CMK (cell line): ENCODE measurements at regions not wholly inside any gene's neighbourhood (a gene's known extent, or its start where the extent isn't known, plus 50 kb on each side); places are given as distances from the start of the nearest gene placed in this dataset.
"Not testable (repeated sequence)": the region's sequence is repeated elsewhere in the genome, so short reads cannot be mapped to it uniquely, and the experiment has no call there.

Experiments
- DNase-seq: peaks from one replicate; pipeline ENCODE4 v3.0.0-alpha.2; 2010; ENCODE audit warnings: low read depth

DNA sequence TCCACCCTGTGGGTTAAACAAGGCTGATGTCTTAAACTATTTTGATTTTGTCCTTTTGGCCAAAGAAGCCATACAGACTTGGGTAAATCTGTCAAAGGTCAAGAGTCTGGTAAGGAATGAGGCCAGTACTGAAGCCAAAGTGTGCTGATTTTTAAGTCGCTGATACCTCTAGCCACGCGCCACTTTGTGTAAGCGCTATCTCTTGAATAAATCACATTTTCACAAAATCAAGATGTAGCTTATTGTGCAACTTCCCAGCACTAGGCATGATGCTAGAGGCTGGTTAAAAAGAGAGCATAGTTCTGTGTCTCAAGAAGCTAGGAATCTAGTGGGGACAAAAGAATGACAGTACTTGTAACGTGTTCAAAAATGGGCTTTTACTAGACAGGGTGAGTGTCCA is 510.6 kb upstream of the RAB6C start:
- no peak for DNase-seq

- no peak for DNase-seq
These were observed 510.1 kb upstream of the RAB6C start for GRCh38 chr2:129469389-129469788.

- DNase-seq: no peak
These were observed 509.6 kb upstream of the RAB6C start for GRCh38 chr2:129469871-129470270.

DNA sequence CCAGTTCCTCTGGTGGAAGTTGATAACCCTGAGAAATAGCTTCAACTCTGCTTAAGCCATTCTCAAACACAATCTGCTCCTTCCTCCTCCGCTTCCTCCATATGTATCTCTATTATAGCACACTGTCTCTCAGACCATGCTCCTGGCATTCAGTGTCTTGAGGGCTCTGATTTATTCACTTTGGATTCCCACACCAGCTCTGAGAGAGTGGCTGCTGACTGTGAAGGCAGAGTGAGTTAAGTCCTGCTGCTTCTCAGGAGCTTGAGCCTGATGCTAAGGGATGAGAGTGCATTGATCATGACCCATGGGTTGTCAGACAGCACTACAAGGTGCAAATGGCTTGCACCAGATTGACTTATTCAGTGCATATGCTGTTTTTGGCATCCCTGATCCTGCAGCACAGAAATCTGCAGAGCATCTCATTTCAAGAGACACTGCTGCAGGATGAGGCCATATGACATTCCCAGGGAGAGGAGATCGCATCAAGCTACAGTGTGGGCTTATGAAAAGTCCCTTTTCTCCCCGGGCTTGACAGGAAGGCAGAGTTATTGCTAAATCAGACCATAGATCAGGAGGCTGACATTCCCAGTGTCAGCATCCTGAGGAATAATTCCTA is 500.5 kb upstream of the RAB6C start:
- no peak for DNase-seq

GRCh38 chr2:129479892-129480291 is 499.6 kb upstream of the RAB6C start:
- DNase-seq: no peak

DNA sequence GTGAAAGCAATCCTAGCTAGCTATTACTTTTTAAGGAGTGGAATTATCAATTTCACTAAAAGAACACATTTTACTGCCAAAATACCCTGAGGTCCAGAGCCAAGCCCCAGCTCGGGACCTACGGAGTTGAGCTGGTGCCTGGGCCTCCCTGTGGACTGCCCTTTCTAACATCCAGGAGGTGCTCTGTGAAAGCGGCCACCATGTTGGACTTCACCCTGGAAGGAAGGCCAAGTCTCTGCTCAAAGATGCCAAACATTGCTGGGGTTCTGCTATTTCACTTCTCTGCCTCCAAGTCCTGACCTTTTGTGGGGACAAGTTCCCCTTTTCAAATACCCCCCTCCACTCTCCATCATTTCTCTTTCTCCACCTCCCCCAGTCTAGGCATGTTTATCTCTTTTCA is 498.7 kb upstream of the RAB6C start:
- no peak for DNase-seq

DNA sequence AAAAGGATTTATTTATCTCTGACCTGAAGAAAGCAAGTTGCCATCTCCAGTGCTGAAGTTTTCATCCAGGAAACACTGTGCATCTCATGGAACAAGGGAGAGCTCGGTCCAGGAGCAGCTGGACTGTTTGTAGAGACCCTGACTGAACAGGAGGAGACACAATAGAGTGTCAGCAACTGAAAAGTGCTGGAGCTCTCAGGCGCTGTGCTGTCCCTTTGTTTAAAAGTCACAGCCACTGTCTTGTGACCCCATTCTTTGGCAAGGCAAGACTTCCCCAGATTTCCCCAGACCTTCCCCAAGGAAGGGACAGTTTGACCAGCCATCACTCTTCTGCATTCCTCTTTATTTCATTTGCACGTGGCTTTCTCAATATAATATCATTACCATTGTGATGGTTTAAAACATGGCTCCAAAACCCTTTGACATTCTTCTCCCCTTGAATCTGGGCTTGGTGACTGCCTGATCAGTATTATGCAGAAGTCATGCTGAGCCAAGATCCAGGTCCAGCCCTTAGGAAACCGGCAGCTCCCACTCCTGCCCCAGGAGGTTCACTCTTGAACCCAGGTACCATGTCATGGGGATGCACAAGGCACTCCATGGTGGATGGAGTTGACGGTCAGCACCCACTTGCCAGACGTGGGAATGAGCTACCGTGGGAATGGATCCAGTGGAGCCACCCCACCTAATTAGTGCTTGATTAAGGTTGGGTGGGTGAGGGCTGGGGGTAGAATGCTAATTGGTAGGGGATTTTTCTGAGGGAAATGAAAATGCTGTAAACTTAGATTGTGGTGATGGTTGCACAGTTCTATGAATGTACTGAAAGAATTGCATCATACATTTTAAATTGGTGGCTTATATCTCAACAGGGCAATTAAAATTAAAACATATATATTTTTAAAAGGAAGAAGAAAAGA is 497.9 kb upstream of the RAB6C start:
- DNase-seq: no peak

DNA sequence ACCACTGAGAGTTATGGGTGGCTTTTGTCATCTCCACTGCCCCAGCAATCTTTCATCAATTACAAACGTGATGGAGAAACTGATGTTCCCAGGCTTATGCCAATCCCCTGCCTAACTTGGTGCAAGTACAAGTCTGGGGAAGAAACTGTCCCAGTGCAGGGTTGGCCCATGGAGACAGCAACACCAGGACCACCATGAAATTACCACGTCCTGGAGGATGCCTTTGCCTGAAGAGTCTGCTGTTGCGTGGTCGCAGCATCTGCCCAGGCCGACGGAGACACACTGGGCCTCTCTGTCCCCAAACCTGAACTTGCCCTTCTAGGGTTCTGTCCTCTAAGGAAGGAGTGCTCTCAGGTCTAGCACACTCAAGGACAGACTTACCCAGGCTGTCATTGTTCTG is 496.8 kb upstream of the RAB6C start:
- no peak for DNase-seq

DNA sequence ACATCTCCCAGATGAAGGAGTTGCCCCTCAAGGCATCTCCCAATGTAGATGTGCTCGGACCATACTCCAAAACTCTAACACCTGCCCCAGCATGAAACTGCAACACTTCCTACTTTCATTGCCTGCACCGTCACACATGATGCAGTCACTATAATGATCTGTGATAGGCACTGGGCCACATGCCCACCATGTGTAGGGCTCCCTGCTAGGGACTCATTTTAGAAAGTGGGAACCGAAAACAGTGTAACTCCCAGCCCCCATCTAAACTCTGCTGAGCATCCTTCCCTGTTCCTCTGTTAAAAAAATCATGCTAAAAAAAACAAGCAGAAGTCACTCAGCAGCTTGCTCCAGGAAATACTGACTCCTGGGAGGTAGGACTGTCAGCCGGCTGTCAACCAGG is 496.1 kb upstream of the RAB6C start:
- no peak for DNase-seq

GRCh38 chr2:129484999-129485897 is 494.2 kb upstream of the RAB6C start:
- no peak for DNase-seq

DNA sequence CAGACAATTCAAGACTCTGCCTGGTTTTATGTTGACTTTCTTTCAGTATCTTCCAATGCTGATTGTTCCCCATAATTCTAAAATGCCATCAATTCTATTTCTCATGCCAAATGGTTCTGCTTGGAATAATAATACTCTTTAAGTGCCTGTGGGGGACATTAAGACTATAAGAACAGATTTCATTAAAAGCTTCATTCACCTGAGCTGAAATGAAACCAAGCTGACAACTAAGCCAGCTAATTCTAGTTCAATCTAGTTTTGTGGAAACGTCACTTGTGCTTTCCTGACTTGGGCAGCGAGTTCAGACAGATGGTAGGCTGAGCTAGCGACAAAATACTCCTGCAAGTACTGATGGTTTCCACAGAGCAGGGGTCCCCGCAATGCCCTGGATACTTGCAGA is 491.1 kb upstream of the RAB6C start:
- DNase-seq: no peak

GRCh38 chr2:129490641-129491040 is 488.8 kb upstream of the RAB6C start:
- no peak for DNase-seq

GRCh38 chr2:129491308-129491707 is 488.2 kb upstream of the RAB6C start:
- DNase-seq: no peak

DNA sequence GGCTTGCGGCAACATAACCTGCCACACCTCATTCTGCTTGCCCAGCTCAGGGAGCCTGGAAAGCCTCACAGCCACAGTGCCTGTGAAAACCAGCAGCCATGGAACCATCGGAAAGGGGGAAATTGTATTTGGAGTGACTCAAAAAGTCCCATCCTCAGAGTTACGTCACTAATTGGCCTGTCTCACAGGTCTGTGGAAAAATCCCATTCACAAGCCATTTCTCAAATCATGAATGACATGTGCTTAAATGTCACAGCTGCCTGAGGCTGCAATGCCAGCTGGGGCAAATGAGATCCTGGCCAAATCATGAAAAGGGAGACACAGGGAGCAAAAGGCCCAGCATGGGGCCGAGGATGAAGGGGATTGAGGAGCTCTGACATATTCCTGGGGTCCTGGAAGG is 486.9 kb upstream of the RAB6C start:
- no peak for DNase-seq

GRCh38 chr2:129499747-129500146 is 479.7 kb upstream of the RAB6C start:
- DNase-seq: no peak

- no peak for DNase-seq
These were observed 476.7 kb upstream of the RAB6C start for GRCh38 chr2:129502781-129503180.

DNA sequence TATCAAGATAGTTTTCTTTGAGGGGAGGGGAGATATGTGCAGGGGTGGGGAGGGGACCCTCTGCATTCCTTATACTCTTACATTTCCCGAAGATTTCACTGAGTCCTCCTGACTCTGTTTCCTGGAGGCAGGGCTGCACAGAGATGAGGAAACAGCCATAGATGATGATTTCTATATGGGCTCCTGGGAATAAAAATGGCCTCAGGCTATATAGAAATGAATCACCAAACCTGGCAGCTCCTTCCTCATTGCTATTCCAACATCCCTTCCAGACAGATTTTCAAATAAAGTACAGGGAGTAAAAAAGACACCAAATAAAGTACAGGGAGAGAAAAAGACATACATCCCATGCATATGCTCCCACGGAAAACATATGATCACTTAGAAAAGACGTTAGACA is 474.8 kb upstream of the RAB6C start:
- no peak for DNase-seq

DNA sequence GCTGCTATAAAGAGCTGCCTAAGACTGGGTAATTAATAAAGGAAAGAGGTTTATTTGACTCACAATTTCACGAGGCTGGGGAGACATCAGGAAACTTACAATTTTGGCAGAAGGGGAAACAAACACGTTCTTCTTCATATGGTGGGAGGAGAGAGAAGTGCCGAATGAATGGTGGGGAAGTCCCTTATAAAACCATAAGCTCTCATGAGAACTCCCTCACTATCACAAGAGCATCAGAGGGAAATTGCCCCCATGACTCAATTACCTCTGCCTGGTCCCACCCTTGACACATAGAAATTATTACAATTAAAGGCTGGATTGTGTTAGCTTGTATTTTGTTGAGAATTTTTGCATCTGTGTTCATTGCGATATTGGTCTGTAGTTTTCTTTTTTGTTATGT is 460.5 kb upstream of the RAB6C start:
- no peak for DNase-seq

- not testable (repeated sequence) for DNase-seq
These were observed 447.3 kb upstream of the RAB6C start for GRCh38 chr2:129532158-129532557.

- DNase-seq: no peak
These were observed 430.6 kb upstream of the RAB6C start for GRCh38 chr2:129548880-129549279.

DNA sequence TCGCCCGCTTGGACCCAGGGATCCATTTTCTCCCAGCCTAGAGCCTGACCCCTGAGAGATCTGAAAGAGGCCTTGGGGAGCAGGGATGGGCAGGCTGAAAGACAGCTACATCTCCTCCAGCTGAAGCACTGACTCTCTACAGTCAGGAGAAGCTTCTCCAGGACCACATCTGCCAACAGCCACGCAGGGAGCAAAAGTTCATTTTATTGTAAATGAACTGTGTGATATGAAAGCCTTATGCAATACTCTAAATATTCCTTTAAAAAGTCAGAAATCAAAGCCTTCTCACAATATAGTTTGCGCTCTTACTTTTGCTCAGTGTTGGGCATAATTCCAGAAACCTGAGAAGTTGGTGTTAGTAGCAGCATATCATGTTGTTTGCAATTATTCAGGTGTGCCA is 428.9 kb upstream of the RAB6C start:
- no peak for DNase-seq

DNA sequence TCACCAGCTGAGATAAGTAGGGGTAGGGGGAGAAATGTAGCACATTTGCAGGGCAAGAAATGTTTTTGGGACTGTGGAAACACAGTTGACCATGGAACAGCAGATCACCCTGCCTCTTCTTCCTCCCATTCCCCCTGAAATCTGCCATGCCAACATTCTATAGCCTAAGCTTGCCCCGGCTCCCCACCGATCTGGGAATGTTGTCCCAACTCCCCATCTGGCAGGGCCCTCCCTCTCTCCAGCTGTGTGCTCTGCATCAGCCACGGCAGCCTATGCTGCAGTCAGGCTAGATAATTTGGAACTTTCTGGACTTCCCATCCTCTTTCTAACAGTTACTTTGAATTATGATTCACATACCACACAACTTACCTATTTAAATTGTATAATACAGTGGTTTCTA is 425.1 kb upstream of the RAB6C start:
- DNase-seq: no peak

DNA sequence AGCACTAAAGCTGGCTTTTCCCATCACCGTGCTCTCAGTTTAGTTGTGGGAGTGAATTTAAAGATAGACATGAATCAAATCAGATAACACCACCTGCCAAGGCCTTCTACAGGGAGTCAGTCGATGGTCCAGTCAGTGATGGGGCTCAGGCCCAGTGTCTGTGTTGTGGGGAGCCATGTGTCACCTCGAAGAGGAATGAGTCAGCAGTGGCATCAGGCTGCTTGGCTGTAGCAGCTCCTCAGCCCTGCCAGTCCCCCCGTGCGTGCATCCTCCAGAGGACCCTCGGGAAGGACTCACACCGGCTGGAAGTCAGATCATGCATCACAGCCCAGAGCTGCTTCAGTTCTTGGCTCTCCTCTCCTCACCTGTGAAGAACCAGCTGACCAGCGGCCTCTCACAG is 420.4 kb upstream of the RAB6C start:
- DNase-seq: no peak
